NCI-H128 (cell line): ENCODE measurements at regions not wholly inside any gene's neighbourhood (a gene's known extent, or its start where the extent isn't known, plus 50 kb on each side); places are given as distances from the start of the nearest gene placed in this dataset.
"Not testable (repeated sequence)": the region's sequence is repeated elsewhere in the genome, so short reads cannot be mapped to it uniquely, and the experiment has no call there.

Source experiments
- DNase-seq: peaks from one replicate; lab custom pipeline; 2025; ENCODE audit not compliant: unreplicated experiment; lab: John Stamatoyannopoulos, UW

- no peak for DNase-seq
Measured at GRCh38 chr5:36389245-36389644, 87.5 kb upstream of the RANBP3L start.

- no peak for DNase-seq
Measured at GRCh38 chr5:36390640-36391039, 88.9 kb upstream of the RANBP3L start.

DNA sequence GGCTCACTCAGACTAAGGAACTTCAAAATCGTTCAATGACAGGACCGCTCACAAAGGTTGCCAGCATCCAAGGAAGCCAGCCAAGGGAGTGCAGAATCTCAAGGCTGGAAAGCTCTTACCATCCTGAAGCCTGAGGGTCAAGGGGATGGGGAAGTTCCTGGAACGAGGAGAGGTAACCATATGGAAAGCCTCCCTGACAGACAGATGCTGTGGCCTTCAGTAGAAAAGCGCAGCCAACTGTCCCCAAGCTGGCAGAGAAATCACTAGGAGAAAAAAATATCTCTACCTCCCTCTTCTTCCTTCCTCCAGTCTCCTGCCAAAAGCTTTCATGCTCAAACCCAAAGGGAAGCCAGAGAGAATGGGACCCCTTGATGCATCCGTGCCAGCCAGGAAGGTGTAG is 90.5 kb upstream of the RANBP3L start:
- DNase-seq = no peak

GRCh38 chr5:36392818-36393217 is 91.1 kb upstream of the RANBP3L start:
- no peak for DNase-seq

- no peak for DNase-seq
Measured at GRCh38 chr5:36393656-36394428, 92.1 kb upstream of the RANBP3L start.

GRCh38 chr5:36395260-36395659 is 93.6 kb upstream of the RANBP3L start:
- no peak for DNase-seq

GRCh38 chr5:36395947-36396346 is 94.2 kb upstream of the RANBP3L start:
- DNase-seq = not testable (repeated sequence)

GRCh38 chr5:36396640-36397039 is 94.9 kb upstream of the RANBP3L start:
- DNase-seq = no peak

DNA sequence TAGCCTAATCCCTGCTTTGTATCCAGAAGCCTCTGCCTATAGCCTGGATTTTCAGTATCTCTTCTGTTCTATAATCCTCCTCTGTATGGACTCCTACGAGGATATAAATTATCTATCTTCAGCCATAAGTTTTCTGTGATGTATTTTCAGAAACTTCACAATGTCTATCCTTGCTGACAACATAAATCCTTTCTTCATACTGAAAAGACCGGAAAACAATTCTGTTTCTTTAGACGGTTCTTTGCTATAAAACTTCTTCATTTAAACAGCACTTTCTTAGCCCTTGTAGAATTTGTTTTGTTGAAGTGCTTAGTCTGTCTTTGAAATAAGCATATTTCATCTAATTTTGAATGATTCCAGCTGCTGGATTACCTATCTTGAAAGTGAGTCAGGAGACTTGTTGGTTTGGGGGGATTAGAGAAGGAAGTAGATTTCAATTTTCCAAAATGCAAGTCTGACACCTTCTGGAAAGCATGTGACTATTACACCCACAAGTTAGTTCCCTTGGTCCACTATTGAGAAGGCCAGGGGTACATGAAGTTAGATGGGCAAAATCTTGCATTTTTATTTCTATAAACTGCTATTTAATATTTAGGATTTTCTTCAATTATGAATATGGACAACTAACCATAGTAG is 96.3 kb upstream of the RANBP3L start:
- DNase-seq = no peak

- no peak for DNase-seq
Measured at GRCh38 chr5:36402512-36402906, 100.8 kb upstream of the RANBP3L start.

- DNase-seq = no peak
Measured at GRCh38 chr5:36403632-36404311, 102.1 kb upstream of the RANBP3L start.

GRCh38 chr5:36406023-36406422 is 104.3 kb upstream of the RANBP3L start:
- no peak for DNase-seq

- no peak for DNase-seq
Measured at GRCh38 chr5:36407396-36407795, 105.7 kb upstream of the RANBP3L start.

DNA sequence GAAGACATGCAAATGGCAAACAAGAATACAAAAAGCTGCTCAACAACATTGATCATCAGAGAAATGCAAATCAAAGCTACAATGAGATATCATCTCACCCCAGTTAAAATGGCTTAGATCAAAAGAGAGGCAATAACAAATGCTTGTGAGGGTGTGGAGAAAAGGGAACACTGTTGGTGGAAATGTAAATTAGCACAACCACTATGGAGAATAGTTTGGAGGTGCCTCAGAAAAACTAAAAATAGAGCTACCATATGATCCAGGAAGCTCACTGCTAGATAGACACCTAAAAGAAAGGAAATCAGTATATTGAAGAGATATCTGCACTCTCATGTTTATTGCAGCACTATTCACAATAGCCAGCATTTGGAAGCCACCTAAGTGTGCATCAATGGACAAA is 108.0 kb upstream of the RANBP3L start:
- not testable (repeated sequence) for DNase-seq

- not testable (repeated sequence) for DNase-seq
Measured at GRCh38 chr5:36410672-36411071, 109.0 kb upstream of the RANBP3L start.

GRCh38 chr5:36414869-36415282 is 113.2 kb upstream of the RANBP3L start:
- no peak for DNase-seq

- DNase-seq = no peak
Measured at GRCh38 chr5:36416605-36417004, 114.9 kb upstream of the RANBP3L start.

- DNase-seq = no peak
Measured at GRCh38 chr5:36417221-36417620, 115.5 kb upstream of the RANBP3L start.

- DNase-seq = no peak
Measured at GRCh38 chr5:36417668-36418067, 116.0 kb upstream of the RANBP3L start.

GRCh38 chr5:36418152-36418979 is 116.7 kb upstream of the RANBP3L start:
- no peak for DNase-seq

- DNase-seq = no peak
Measured at GRCh38 chr5:36421256-36421655, 119.6 kb upstream of the RANBP3L start.
